SK-N-SH (cell line): ENCODE measurements at regions not wholly inside any gene's neighbourhood (a gene's known extent, or its start where the extent isn't known, plus 50 kb on each side); places are given as distances from the start of the nearest gene placed in this dataset.

Experiments
- CTCF ChIA-PET: fragments of 300-600, 350-600 bp; formaldehyde crosslinking; extraction: SDS; loops from one replicate; lab custom pipeline; 2021; lab: Yijun Ruan, JAX
- POLR2A ChIA-PET: fragments of 350-600 bp; sonication (Branson Sonifier 250); formaldehyde crosslinking; extraction: SDS; loops from one replicate; lab custom pipeline; 2020; ENCODE audit warnings: antibody characterized with exemption, inconsistent platforms; lab: Yijun Ruan, JAX
- DNase-seq: peaks from one replicate; pipeline ENCODE4 v3.0.0; 2012
- H2AFZ ChIP-seq: fragments of 200-600 bp; sonication (generic); 2 replicates; pipeline ENCODE4 v1.8.1; 2016; ENCODE audit warnings: antibody characterized with exemption, mild to moderate bottlenecking, low read depth
- H3F3A ChIP-seq: fragments of 200-600 bp; sonication (generic); replicated peaks from 2 replicates; pipeline ENCODE3; 2016; ENCODE audit warnings: antibody characterized with exemption, mild to moderate bottlenecking; ENCODE audit not compliant: insufficient read depth
- H3K27ac ChIP-seq, 2 experiments: fragments of 200-500 bp in 1 of 2; fragments of 200-600 bp in 1 of 2; sonication (Bioruptor generic) in 1 of 2; sonication (generic), shearing (Covaris generic) in 1 of 2; 2 replicates each; pipeline versions ENCODE4 v1.5.1 to v1.6.1; 2014 to 2016; ENCODE audit warnings: low read depth in 2 of 2, inconsistent platforms in 1 of 2, low read length in 1 of 2, mild to moderate bottlenecking in 1 of 2, mixed read lengths in 1 of 2
- H3K27me3 ChIP-seq: fragments of 200-600 bp; sonication (generic), shearing (Covaris generic); 2 replicates; pipeline ENCODE4 v1.6.1; 2016; ENCODE audit warnings: mixed run types; ENCODE audit not compliant: insufficient read depth
- H3K36me3 ChIP-seq, 2 experiments: fragments of 200-500 bp in 1 of 2; fragments of 200-600 bp in 1 of 2; sonication (Bioruptor generic) in 1 of 2; sonication (generic) in 1 of 2; replicated peaks in 1 of 2; 2 replicates each; pipeline versions ENCODE3 to v1.5.1; 2014 to 2016; ENCODE audit warnings: low read length in 1 of 2, mild to moderate bottlenecking in 1 of 2; ENCODE audit not compliant: insufficient read depth in 2 of 2, control insufficient read depth in 1 of 2
- H3K4me1 ChIP-seq, 2 experiments: fragments of 200-500 bp in 1 of 2; fragments of 200-600 bp in 1 of 2; sonication (Bioruptor generic) in 1 of 2; sonication (generic), shearing (Covaris generic) in 1 of 2; 2 replicates each; pipeline versions ENCODE4 v1.5.1 to v1.6.1; 2014 to 2016; ENCODE audit warnings: low read depth in 1 of 2, low read length in 1 of 2, mixed run types in 1 of 2; ENCODE audit not compliant: insufficient read depth in 2 of 2, control insufficient read depth in 1 of 2
- H3K4me2 ChIP-seq: fragments of 200-600 bp; sonication (generic), shearing (Covaris generic); 2 replicates; pipeline ENCODE4 v1.6.1; 2017; ENCODE audit warnings: mixed run types
- H3K4me3 ChIP-seq, 2 experiments: fragments of 200-500 bp in 1 of 2; fragments of 200-600 bp in 1 of 2; sonication (Bioruptor generic) in 1 of 2; sonication (generic), shearing (Covaris generic) in 1 of 2; 2 replicates each; pipeline versions ENCODE4 v1.5.1 to v1.8.1; 2014 to 2016; ENCODE audit warnings: low read depth in 2 of 2, inconsistent platforms in 1 of 2, low read length in 1 of 2, mild to moderate bottlenecking in 1 of 2, mixed read lengths in 1 of 2, moderate library complexity in 1 of 2
- H3K79me2 ChIP-seq: fragments of 200-600 bp; sonication (generic); 2 replicates; pipeline ENCODE4 v1.8.1; 2017; ENCODE audit warnings: mild to moderate bottlenecking; ENCODE audit not compliant: insufficient read depth
- H3K9ac ChIP-seq: fragments of 200-600 bp; sonication (generic); 2 replicates; pipeline ENCODE4 v1.6.1; 2017; ENCODE audit warnings: mixed run types
- H3K9me2 ChIP-seq: fragments of 200-600 bp; sonication (generic); 2 replicates; pipeline ENCODE4 v1.6.1; 2017; ENCODE audit warnings: mixed run types
- H3K9me3 ChIP-seq: fragments of 200-600 bp; sonication (generic); 2 replicates; pipeline ENCODE4 v1.6.1; 2017; ENCODE audit warnings: mixed run types, mild to moderate bottlenecking, moderate library complexity
- H4K20me1 ChIP-seq: fragments of 200-600 bp; sonication (generic); 2 replicates; pipeline ENCODE4 v1.6.1; 2017; ENCODE audit warnings: mild to moderate bottlenecking, mixed run types; ENCODE audit not compliant: insufficient read depth
- CHD2 ChIP-seq: fragments of 150-350 bp; IDR thresholded peaks from 2 replicates; pipeline ENCODE4 v1.6.1; 2018; ENCODE audit warnings: low read length; ENCODE audit not compliant: partially characterized antibody
- CTCF ChIP-seq: fragments of 200-600 bp; sonication (generic); IDR thresholded peaks from 2 replicates; pipeline ENCODE4 v1.6.1; 2017; ENCODE audit warnings: antibody characterized with exemption, mild to moderate bottlenecking, moderate library complexity
- EP300 ChIP-seq, 2 experiments: IDR thresholded peaks; 2 replicates each; pipeline versions ENCODE4 v1.4.0 to v1.6.1; 2012; ENCODE audit warnings: borderline replicate concordance in 1 of 2, low read depth in 1 of 2, low read length in 1 of 2
- FOXM1 ChIP-seq: IDR thresholded peaks from 2 replicates; pipeline ENCODE4 v1.4.0; 2012; ENCODE audit warnings: low read depth, mild to moderate bottlenecking
- MEF2A ChIP-seq: IDR thresholded peaks from 2 replicates; pipeline ENCODE4 v1.4.0; 2012; ENCODE audit warnings: low read depth, borderline replicate concordance
- NFIC ChIP-seq: IDR thresholded peaks from 2 replicates; pipeline ENCODE4 v1.4.0; 2012; ENCODE audit warnings: borderline replicate concordance
- POLR2AphosphoS5 ChIP-seq: IDR thresholded peaks from 2 replicates; pipeline ENCODE4 v1.6.1; 2012; ENCODE audit warnings: low read depth, low read length
- RAD21 ChIP-seq: IDR thresholded peaks from 2 replicates; pipeline ENCODE4 v1.6.1; 2012; ENCODE audit warnings: mild to moderate bottlenecking, low read length
- RCOR1 ChIP-seq: fragments of 150-350 bp; IDR thresholded peaks from 2 replicates; pipeline ENCODE4 v1.6.1; 2017; ENCODE audit warnings: antibody characterized with exemption, low read length
- RFX5 ChIP-seq: IDR thresholded peaks from 2 replicates; pipeline ENCODE4 v1.6.1; 2012; ENCODE audit warnings: mild to moderate bottlenecking, improper control_type of control experiment, low read length
- SIN3A ChIP-seq: IDR thresholded peaks from 2 replicates; pipeline ENCODE4 v1.6.1; 2012; ENCODE audit warnings: low read depth, mild to moderate bottlenecking, low read length, moderate library complexity, borderline replicate concordance
- SMC3 ChIP-seq: IDR thresholded peaks from 2 replicates; pipeline ENCODE4 v1.6.1; 2012; ENCODE audit warnings: low read depth, low read length, improper control_type of control experiment
- TAF1 ChIP-seq: IDR thresholded peaks from 2 replicates; pipeline ENCODE4 v1.6.1; 2012; ENCODE audit warnings: low read depth, mild to moderate bottlenecking, low read length, moderate library complexity, borderline replicate concordance
- TEAD4 ChIP-seq: IDR thresholded peaks from 2 replicates; pipeline ENCODE4 v1.4.0; 2012; ENCODE audit warnings: mild to moderate bottlenecking, borderline replicate concordance; ENCODE audit not compliant: insufficient read depth
- USF1 ChIP-seq: IDR thresholded peaks from 2 replicates; pipeline ENCODE4 v1.4.0; 2012; ENCODE audit warnings: low read depth, borderline replicate concordance
- USF2 ChIP-seq: fragments of 150-350 bp; IDR thresholded peaks from 2 replicates; pipeline ENCODE4 v1.6.1; 2017; ENCODE audit warnings: antibody characterized with exemption, low read length, low read depth, borderline replicate concordance
- WGBS: methylation state at CpG from one replicate; pipeline ENCODE4 v1.1.6; 2017; ENCODE audit warnings: low lambda C conversion rate; 5-methylcytosine and 5-hydroxymethylcytosine counted together
- TF ChIP-seq, protein P1 (sequence below): IDR thresholded peaks from 2 replicates; pipeline ENCODE4; 2012

- Histone ChIP-seq H3K27ac (no peak overlapping the region), H4K20me1 (no peaks in the 10 kb centered on the region), H2AFZ (no peak overlapping the region), H3K4me2 (no peak overlapping the region), H3K36me3 (no peaks in the 10 kb centered on the region), H3K4me3 (no peak overlapping the region), H3K9me3 (no peaks in the 10 kb centered on the region), H3K27me3 (no peaks in the 10 kb centered on the region), H3K79me2 (no peaks in the 10 kb centered on the region), H3K9me2 (no peaks in the 10 kb centered on the region), H3K9ac (no peak overlapping the region), H3F3A (no peaks in the 10 kb centered on the region), H3K4me1 (peaks cover 3 to 6% of the 10 kb centered on the region in 2 experiments; a peak in 3 of 4 replicates)
- ChIA-PET CTCF (interaction anchor here (0.7 to 1.8 kb wide), 5 partner anchors 9 to 59 kb away, joined by 3 to 5 read pairs (median 3); no protein-coding TSS in a partner anchor), POLR2A (no interaction called here)
- 58% methylated on average over 3 of the region's 3 CpGs for WGBS
- TF ChIP-seq NFIC (no peak), POLR2AphosphoS5 (no peak), USF2 (no peak), CHD2 (no peak), SIN3A (no peak), RCOR1 (no peak), RFX5 (no peak), RAD21 (no peak), SMC3 (no peak), FOXM1 (no peak), TAF1 (no peak), CTCF (no peak), EP300 (IDR thresholded peaks at IDR 0.05; ENCODE audit: borderline replicate concordance in 1 of 2, low read depth in 1 of 2, low read length in 1 of 2) (no peak), MEF2A (no peak), USF1 (no peak), TEAD4 (no peak)
- TF ChIP-seq, protein P1, sequence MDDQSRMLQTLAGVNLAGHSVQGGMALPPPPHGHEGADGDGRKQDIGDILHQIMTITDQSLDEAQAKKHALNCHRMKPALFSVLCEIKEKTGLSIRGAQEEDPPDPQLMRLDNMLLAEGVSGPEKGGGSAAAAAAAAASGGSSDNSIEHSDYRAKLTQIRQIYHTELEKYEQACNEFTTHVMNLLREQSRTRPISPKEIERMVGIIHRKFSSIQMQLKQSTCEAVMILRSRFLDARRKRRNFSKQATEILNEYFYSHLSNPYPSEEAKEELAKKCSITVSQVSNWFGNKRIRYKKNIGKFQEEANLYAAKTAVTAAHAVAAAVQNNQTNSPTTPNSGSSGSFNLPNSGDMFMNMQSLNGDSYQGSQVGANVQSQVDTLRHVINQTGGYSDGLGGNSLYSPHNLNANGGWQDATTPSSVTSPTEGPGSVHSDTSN, result no peak
- DNase-seq, result no peak
These were observed 384.4 kb downstream of the PCDH7 start for GRCh38 chr4:31104577-31104976.
